GM18861 (cell line): ENCODE measurements at regions not wholly inside any gene's neighbourhood (a gene's known extent, or its start where the extent isn't known, plus 50 kb on each side); places are given as distances from the start of the nearest gene placed in this dataset.
A peak's percentile ranks its signal among the peaks of the same experiment; 100 is the strongest.

ENCODE experiments used
- ATAC-seq: cut with Tn5 transposase; IDR thresholded peaks from one replicate; pipeline ENCODE4 v1.9.1; 2021; ENCODE audit not compliant: unreplicated experiment

DNA sequence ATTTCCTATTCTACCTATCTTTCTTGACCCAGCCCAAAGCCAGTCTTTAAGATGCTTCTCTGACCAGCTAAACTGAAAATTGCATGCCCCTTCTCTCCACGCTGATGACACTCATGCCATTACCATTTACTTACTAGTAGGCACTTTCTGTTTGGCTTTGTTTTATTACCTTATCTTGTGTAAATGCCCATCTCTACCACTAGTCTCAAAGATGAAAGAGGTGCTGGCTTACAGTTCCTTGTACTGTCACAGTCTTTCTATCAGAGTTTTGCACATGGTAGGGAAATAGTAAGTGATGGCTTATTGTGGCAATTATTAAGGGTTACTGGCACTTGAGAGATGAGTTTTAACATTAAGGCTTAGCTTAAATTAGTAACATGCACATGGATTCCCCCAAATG, 352.1 kb downstream of the RBM43 start:
- no peak for ATAC-seq

GRCh38 chr2:150909090-150909489, 352.6 kb downstream of the RBM43 start:
- peak; percentile 61 for ATAC-seq

GRCh38 chr2:150907466-150907865, 354.2 kb downstream of the RBM43 start:
- ATAC-seq = no peak

DNA sequence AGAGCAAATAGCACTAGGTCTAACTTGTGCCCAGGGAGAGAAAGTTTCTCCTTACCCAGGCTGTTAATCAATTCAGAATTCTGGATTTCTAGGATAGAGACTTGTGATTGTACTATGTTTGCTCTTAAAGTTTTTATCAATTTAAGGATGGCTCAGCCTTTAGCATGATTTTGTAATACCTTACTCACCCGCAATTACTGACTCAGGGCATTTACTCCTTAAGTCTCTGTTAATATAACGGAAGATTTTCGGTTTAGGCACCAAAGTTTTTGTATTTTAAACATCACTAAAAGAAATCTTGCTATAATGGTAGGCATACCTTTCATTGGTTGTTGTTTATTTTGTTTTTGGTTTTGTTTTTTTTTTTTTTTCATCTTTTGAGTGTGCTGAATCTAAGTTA, 358.2 kb downstream of the RBM43 start:
- no peak for ATAC-seq

DNA sequence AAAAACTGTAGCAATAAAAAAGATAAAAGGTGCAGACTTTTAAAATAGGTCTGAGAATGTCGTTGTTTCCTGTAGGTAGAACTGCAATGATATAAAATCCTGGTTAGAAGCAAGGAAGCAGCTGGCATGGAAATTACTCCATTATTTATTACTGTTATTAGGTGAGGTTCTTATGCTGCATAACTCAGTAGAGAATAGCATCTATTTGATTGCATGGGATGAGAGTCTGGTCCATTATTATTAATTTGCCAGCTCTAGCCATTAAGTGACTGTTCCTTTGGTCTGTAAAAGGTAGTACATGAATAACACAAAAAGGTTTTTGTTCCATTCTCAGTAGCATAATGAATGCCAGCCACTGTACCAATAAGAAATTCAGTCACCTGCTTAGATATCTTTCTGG, 358.6 kb downstream of the RBM43 start:
- ATAC-seq = no peak

GRCh38 chr2:150900913-150901312, 360.8 kb downstream of the RBM43 start:
- no peak for ATAC-seq

- ATAC-seq = no peak
Measured at GRCh38 chr2:150895968-150896367, 365.7 kb downstream of the RBM43 start.

GRCh38 chr2:150889141-150889540, 372.5 kb downstream of the RBM43 start:
- no peak for ATAC-seq

GRCh38 chr2:150888337-150888736, 373.3 kb downstream of the RBM43 start:
- ATAC-seq = no peak

GRCh38 chr2:150887926-150888325, 373.7 kb downstream of the RBM43 start:
- no peak for ATAC-seq

- no peak for ATAC-seq
Measured at GRCh38 chr2:150885774-150886386, 375.8 kb downstream of the RBM43 start.

DNA sequence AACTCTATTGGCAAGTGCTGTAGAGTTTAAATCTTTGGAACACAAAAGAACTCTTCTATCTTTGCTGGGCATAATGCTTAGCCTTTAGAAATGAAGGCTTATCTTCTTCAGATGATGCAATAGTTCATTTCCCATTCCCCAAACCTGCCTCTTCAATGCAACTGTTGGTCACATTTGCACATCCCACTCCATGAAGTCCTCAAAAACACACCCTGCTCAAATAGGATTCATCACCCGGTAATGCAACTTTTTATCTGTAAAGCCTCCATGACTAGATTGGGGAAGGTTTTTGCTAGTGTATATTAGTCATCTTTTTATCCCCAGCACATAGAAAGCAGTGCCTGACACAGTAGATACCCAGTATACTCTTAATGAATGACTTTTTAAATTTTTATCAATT, 376.4 kb downstream of the RBM43 start:
- ATAC-seq = no peak

- ATAC-seq = no peak
Measured at GRCh38 chr2:150883613-150883895, 378.1 kb downstream of the RBM43 start.

GRCh38 chr2:150882751-150883612, 378.7 kb downstream of the RBM43 start:
- ATAC-seq = no peak

DNA sequence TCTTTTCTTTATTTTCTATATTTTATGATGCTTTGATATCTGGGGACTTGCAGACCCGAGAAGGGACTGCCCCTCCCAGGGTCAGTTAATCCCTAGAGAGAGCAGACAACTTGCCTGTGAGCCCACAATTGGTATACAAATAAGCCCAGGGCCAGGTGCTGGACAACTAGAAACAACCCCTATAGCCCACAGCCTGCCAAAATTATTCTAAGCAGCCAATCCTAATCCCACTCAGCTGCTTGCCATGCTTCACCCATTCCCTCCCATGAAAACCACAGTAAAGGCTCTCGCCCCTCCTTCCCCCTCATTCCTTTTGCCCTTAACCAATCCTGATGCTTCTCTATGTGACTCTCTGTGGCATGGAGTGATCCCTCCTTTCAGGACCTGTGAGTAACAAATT, 380.7 kb downstream of the RBM43 start:
- ATAC-seq = no peak

DNA sequence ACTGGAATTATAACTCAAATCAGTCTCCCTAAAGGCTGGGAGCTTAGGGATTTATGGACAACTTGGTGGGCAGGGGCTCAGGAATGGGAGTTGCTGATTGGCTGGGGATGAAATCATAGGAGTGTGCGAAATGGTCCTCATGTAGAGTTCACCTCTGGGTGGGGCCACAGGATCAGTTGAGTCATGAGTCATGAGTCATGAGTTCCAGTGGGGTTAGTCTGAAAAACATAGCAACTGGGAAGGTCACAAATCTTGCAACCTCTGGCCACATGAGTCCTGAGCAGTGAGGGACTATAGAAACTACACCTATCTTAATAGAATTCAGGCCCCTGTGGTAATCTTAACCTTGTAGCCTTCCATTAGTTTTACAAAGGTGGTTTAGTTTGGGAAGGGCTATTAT, 383.3 kb downstream of the RBM43 start:
- no peak for ATAC-seq

DNA sequence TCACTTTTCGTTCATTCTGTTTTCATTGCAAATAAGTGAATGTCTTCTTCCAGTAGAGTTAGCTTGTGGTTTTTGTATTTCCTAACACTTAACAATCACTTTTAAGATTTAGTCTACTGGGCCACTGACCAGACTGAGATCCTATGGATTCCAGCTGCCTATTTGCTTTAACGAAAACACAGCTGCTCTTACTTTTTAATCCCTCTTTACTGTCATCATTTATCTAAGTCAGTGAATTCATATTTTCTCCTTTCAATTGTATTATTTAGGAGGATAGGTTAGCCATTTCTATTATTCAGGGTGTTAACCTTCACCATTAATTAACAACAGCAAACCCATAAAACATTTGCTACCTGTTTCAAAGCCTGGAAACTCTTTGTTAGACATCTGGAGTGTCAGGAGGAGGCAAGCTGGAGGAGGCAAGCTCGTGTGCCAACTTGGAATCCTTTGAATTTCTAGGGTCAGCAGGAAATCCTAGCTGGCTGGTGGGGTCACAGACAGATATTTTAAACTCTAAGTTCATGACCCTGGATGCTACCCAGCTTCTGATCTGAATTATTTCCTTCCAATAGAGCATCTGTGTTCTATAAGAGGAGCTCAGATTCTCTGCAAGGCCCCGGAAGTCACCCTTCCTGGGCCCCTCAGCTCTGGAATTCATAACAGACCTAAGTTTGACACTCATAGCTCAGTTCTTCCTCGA, 385.3 kb downstream of the RBM43 start:
- no peak for ATAC-seq

GRCh38 chr2:150873396-150873772, 385.9 kb upstream of the RND3 start:
- ATAC-seq = no peak

- ATAC-seq = no peak
Measured at GRCh38 chr2:150872756-150873395, 385.4 kb upstream of the RND3 start.

DNA sequence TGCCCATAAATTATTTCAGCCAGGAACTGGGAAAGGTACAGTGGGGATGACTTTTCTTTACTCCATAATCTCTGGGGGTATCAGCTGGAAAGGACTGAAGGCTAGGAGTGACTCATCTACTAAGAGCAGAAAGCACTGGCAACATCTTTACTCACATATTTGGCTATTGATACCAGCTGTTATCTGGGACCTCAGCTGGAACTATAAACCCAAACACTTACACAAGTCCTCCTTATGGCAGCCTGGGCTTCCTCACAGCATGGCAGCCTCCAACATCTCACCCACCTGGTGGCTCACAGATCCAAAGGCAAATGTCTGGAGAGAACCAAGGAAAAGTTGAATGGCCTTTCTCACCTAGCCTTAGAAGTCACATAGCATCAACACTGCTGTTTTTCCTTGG, 379.0 kb upstream of the RND3 start:
- no peak for ATAC-seq

DNA sequence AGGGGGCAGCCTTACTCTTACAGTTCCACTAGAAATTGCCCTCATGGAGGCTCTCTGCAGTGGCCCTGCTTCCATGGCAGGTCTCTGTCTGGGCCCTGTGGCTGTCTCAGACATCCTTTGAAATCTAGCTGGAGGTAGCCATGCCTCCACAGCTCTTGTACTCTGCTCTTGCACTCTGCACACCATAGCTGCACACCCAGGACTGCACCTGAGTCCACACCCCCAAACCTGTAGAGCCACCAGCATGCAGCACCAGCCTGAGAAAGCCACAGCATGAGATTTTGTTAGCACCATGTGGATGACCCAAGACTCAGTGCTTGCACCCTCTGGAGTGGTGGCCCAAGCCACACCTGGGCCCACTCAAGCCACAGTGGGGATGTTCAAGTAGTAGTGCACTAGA, 376.2 kb upstream of the RND3 start:
- ATAC-seq = no peak

DNA sequence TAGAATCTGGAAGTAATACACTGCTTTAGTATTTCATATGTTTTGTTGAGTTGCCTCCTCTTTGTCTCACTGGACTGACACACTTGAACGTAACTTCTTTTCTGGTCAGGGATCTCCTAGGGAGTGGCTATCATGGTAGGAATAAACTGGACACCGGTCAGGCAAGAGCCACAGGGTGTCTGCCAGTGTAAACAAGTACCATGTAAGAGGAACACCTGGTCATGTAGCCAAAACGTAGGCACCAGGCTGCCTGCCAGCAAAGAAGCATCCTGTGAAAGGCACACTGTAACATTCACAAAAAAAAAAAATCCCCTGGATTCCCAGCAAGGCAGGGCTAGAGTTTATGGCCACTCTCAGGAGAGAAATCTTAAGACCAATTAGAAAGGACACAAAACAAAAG, 372.8 kb upstream of the RND3 start:
- no peak for ATAC-seq
